NCI-H69 (cell line): ENCODE measurements at regions not wholly inside any gene's neighbourhood (a gene's known extent, or its start where the extent isn't known, plus 50 kb on each side); places are given as distances from the start of the nearest gene placed in this dataset.

Source experiments
- DNase-seq: peaks from one replicate; lab custom pipeline; 2025; lab: John Stamatoyannopoulos, UW

DNA sequence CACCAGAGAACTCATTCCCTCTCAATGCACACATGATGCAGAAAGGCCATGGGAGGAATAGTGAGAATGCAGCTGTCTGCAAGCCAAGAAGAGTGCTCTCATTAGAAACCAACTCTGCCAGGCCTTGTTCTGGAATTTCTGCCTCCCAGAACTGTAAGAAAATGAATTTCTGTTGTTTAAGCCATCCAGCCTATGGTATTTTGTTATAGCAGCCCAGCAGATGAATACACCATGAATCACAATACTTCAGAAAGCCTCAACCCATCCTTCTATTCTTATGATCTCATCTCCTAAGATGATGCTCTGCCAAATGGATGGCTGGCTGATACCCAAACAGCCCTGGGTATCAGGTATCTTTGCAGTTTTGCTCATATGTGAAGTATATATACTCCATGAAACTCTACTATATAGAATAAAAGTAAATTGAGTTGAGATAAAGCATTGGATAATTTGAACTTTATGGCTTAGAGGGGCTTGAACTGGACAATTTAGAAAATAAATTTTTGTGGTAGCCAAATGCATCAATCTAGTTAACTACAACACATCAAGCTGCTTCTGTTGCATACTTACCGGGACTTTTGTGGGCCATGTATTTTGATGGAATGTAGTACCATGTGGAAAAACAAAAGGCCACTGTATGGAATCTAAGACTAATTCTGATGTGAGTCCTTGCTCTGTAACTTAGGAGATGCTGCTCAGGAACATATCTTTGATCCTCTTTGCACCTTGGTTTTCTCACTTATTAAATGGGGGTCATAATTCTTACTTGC is 245.9 kb downstream of the HS3ST1 start:
- peak; percentile 22 for DNase-seq

DNA sequence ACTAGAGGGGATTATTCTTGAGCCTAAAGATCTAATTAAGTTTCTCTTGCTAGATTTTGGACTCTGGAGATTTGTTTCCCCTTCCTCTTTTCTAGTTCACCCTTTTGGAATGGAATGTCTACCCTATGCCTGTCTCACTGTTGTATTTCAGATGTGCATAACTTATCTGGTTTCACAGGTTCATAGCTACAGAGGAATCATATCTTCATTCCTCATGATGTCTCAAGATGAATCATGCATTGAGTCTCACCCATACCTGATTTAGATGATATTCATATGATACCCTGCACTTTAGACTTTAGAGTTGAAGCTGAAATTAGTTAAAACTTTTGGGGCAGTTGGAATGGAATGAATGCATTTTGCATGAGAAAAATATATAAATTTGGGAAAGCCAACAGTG is 246.7 kb downstream of the HS3ST1 start:
- no peak for DNase-seq

DNA sequence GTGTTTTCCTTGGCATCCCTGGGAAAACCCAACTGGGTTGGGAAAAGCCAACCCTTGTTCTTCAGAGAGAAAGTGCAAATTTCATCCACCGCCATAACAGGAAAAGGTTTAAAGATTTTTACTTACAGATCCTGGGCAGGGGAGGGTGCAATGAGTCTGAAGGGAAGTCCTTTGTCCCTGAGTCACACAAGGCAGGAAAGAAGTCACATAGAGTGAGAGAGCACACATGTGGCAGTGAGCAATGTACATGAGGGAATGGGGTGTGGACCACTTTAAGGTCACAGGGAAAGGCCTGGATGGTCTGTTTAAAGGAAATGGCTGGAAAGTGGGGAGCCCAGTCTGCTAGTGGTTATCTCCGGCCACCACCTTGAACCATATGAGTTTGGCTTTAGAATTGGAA is 248.9 kb downstream of the HS3ST1 start:
- no peak for DNase-seq

DNA sequence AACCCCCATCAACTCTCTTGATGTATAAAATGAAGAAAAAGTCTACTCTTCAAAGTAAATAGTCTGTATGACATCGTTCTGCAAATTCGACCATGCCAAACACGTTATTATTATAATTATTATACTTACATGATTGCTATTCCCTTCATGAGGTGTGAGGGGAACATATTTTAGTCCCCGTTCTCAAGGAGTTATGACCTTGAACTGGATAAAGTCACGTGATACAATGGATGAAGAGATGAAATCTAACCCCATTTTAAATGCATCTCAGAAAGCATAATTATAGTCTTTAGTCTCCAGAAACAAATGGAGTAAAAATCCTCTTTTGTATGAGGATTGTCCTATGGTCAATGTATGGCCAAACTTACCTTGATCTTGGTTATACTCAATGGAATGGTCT is 250.3 kb downstream of the HS3ST1 start:
- DNase-seq: peak; percentile 37

DNA sequence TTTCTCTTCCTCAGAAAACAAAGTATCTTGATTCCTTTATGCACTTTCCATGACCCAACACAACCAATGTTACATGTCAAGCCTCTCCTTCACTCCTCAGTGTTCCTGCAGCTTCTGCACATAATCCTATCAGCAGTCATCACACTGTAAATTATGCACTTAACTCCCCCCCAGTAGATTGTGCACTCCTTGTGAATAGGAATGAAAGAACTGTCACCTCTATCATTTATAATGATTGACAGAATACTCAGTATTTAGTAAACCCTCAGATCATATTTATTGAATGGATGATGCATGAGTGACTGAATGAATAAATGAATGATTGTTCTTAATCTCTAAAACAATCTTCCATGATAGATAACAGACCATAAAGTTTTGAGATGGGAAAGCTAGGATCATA is 253.3 kb downstream of the HS3ST1 start:
- DNase-seq: no peak

DNA sequence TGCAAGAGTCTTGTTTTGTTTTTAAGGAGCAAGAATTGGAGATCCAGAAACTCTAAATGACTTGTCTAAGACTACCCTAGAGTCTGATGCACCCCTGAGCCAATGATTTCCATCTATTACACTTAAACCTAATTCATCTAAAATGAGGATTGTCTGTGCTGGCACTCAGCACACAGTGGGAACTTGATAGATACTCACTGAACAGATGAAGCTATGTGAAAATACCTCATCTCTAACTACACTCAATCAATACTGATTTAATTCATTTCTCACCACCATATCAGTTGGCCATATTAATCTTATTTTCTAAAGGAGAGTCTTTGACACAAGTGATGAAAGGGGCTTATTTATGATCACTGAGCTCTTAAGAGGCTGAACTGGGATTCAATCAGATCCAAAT is 262.1 kb downstream of the HS3ST1 start:
- DNase-seq: no peak

DNA sequence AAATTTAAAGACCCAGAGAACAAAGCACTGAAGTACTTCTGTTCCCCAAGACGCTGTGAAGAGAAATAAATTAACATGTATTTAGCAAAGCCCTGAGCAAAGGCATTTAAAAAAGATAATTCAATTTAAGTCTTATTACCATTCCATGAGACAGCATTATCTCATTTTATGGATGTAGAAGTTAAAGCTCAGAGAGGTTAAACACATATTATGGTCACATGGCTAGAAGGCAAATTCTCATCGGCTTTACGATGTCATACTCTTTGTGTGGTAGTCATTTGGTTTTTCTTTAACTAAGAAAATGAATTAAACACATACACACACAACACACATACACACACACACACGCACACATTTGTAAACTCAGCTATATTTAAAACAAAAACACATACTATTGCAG is 262.7 kb downstream of the HS3ST1 start:
- no peak for DNase-seq

DNA sequence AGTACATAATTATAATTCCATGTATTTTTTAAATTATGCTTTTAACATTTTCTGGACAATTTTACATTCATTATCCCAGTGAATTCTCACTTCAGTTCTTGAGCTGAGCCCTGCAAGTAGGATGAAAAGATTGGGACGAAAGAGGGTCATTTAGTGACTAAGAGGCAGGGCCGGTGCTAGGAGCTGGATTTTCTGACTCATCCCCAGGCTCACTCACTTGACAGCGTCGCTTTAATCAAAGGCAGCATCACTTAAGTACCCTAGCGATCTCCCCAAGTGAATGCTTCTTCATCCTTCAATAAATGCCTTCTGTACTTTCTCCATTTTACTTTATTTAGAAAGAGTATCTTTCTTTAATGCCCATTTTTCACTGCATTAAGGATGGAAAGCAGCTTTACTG is 263.6 kb downstream of the HS3ST1 start:
- DNase-seq: no peak

DNA sequence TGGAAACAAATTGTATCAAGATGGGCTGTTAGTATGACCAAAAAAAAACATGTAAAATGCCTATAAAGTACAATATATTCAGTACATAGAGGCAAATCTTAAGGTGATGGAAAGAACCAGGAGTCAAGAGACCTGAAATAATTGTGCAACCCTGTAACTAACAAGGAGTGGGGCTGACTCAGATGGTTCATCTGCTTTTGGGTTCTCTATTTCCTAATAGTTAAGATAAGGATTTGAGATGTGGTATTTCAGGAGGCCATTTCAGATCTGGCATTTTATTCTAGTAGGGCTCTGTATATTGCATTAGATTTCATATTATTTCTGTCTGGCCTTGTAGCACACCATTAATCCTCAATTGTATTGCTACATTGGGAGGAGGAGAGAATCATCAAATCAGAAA is 268.4 kb downstream of the HS3ST1 start:
- no peak for DNase-seq

DNA sequence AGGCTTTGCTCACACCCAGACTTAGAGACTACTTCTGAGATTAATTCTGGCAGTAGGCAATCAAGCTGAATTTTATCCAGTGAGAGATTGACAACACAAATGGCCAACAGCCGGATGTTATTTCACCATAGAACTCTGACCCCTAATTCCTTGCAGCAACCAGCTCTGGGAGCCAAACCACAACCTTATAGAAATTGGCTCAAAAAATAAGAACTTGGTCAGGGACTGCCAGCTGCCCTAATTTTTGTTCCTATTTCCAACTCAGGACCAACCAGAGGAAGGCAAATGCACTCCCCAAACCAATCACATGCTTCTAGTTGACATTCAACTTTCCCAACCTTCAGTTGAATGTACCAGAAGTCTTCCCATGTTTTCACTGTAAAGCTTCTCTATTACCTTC is 269.7 kb downstream of the HS3ST1 start:
- no peak for DNase-seq

DNA sequence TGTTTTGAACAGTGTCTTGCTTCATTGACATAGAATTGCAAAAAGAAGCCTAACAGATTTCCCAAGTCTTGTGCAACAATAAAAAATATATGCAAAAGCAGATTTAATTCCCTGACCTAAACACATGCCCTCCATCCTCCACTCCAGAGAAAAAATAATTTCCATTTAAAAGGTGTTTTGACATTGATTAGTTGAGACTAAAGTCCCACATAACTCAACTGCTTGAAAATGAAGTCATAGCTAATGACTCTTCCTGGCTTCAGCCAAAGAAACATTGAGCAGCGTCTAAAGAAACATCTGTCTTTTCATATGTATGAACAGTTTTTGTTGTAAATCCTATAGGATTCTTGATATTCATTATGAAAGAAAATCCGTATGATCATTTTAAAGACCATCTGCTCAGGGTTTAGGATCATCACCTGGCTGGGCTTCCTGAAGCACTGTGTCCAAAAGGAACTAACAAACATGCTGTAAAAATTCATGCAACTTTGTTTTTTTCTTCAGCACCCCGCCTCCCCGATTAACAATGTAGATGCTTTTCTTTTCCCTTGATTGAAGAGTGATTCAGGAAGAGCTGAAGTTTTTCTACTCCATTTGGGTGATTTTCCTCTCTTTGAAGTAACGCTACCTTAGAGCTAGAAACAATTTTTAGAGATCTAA is 273.4 kb downstream of the HS3ST1 start:
- peak; percentile 17 for DNase-seq

DNA sequence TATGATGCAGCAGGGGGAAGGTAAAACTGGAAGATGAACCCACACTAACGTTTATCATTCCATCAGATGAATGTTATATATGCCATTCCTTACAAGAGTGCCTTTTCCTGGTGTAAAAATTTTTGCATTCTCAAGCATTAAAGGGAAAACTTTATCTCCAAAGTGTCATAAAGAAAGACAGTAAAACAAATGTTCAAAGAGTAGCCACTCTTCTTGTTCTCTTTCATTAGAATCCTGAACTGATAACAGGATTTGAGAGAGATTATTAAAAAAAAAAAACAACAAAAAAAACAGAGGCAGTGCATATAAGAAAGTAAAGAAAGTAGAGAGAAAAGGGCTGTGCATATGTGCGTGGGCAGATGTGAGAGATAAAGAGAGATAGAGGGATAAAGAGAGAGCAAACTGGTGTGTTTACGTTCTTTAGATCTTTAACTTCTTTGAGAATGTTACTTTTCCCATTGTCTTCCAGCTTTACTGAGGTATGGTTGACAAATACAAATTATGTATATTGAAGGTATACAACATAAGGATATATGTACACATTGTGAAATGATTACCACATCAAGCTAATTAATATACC is 275.4 kb downstream of the HS3ST1 start:
- DNase-seq: no peak

DNA sequence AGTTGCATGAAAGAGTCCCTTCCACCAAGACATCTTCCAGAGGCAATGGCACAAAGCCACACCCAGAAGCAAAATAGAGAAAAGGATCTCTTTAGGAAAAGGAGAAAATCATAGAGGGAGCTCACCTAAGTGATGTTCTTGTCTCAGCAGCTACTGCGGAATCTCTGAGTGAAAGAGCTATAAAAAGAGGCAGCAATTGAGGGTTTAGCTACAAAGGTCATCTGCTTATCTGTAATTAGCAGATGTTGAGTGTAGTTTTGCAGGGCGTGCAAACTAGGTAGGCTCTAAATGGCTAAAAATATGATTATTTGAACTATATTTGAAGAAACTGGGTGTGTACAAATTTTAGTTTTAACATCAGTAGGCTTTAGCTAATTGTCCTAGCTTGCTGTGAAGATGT is 276.0 kb downstream of the HS3ST1 start:
- peak; percentile 79 for DNase-seq

DNA sequence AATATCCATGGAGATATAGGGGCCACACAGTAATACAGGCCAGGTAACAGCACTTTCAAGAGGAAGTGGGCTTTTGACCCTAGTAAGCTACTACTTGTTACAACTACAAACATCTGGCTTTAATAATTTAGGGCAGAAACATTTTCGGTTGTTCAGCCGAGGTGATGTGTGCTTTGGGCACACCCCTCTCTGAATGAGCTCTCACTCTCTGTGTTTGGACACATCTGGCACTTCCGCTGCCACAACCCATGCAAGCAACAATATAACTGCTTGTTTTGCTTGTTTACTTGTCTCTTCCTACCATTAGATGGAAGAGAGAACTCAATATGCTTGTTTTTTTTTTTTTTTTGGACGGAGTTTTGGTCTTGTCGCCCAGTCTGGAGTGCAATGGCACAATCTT is 277.2 kb downstream of the HS3ST1 start:
- peak; percentile 60 for DNase-seq

DNA sequence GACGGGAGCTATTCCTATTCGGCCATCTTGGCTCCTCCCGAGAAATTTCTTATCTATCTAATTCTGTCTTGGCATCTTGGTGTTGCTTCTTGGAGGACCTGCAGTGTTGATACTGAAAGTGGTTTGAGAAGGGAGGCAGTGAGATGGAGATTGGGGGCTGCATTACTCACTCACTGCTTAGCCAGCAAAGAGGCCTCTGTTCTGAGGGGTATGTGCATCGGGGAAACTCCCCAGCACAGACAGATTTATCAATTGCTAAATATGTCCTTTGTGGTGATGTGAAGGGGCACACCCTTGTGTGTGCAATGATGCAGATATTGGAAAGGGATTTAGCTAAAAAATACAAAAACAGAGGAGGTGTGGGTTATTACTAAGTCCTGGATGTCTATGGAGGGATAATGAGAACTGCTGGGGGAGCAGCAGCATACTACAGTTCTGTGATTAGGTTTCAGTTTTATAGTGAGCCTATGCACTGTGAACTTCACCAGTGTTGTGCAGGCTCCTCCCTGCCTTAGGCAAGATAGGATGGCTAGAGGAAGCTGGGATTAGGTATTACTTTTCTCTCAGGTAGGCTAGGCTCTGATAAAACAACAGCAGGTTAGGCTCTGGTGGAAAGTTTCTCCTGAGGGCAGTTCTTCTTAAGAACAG is 279.0 kb downstream of the HS3ST1 start:
- peak; percentile 62 for DNase-seq

DNA sequence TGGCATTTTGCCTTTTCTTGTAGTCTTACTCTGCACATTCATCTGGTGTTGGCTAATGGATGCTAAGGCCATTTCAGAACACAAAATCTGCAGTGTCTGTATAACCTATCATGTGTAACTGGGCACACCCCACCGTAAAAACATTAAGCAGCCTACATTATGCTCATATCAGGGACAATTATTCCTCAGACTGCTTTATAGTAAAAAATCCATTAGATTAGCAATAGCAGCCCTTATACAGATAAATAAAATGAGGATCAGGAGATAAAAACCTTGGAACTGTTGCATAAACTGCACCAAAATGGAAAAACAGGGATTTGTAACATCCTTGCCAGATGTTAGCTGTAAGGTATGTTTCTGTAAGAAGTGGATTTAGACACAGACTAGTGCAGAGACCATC is 288.8 kb downstream of the HS3ST1 start:
- no peak for DNase-seq

DNA sequence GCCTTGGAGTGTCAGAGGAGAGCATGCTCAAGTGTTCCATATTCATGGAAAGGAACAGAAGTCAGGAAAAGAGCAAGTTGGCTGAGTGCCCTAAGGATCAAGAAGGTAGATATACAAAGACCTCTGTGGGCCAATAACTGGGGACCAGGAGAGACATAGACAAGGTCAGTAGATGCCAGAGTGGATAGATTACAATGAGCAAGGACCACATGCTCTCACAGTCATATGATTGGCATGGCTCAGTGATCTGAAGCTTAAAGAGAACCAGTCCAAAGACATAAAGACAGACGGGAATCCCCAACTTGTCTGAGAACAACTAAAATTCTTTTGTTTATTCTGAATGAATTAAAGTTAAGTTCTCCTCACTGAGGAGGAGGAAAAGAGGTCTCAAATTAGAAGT is 289.7 kb downstream of the HS3ST1 start:
- DNase-seq: no peak

DNA sequence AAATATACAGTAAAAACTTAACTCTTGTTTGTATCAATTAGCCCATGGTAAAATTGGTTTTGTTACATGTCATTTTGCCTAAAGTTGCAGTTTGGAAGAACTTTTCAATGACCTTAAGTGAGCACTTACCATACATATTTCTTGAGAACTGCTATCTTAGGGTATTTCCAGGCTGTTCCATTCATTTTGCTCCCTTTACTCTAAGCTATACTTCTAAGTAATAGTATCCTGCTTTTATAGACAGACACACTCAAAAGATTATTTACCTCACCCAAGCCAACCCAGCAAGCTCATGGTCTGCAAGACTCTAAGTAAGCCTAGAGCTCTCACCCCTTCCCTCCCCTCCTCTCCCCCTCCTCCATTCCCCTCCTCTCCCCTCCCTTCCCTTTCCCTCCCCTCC is 294.0 kb downstream of the HS3ST1 start:
- no peak for DNase-seq

DNA sequence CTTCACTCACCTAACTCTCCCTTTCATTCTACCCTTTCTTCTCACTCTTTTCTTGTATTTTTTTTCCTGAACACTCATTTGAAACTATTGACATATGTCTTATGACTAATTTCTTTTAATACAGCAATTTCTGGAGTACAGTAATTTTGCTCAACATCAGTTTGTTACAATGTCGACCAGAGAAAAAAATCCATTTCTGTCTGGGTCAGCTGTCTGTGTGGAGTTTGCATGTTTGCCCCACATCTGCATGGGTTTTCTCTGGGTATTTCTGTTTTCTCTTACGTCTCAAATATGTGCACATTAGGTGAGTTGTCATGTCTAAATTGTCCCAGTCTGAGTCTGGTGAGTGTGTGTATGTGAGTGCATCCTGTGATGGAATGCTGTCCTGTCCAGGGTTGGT is 294.8 kb downstream of the HS3ST1 start:
- DNase-seq: no peak

DNA sequence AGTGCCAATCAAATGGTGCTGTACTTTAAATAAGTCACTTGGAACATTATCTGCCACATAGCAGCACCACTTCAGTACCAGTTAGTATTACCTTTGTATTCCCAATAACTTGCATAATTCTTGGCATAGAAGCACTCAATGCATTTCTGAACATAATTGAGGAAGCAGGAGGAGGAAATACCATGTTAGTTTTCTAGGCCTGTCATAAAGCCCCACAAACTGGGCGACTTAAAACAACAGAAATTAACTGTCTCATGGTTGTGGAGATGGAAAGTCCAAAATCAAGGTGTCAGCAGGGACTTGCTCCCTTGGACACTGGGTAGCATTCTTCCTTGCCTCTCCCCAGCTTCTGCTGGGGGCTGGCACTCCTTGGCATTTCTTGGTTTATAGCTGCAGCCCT is 296.2 kb downstream of the HS3ST1 start:
- no peak for DNase-seq

DNA sequence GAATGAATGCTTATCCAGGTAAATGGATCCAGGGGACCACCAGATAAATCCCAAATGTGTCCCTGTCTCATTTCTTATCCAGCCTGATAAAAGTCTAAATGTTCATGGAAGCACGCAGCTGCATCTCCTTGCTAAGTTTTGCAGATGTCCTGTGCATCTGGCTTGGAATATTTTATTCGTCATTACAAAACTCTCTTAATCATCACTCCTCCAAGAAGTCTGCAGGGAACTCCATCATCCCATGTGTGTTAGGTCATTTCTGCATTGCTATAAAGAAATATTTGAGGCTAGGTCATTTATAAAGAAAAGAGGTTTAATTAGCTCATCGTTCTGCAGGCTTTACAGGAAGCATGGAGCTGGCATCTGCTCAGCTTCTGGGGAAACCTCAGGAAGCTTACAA is 297.2 kb downstream of the HS3ST1 start:
- no peak for DNase-seq

DNA sequence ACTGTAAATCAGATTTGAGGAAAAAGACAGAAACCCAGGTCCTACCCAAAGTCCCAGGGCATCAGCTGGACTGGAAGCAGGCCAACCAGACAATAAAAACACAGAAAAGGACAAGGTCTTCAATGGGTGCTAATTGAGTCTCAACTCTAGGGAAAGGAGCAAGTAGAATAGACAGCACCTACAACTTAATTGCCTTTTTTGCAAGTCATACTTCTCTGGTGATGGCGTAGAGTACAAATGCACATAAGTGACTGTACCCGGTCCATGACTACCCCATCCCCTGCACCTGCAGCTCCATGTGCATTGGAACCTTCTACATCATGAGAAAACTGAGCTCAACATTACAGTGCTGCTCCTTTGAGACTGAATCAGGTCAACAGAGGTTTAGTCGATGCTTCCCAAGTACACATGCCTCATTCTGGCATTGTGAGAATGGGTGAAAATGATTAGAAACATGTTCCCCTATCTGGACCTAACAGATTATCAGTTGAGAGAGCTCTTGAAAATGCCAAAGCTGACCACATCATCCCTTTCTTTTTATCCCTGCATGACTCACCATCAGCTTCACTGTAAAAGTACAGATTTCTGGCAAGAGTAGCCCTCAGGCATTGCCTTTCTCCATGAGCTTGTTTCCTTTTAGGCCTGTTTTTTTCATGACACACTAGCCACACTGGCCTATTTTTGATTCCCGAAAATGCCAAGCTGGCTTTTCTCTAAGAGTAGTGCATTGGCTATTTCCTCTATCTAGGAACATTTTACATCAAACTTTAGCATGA is 298.3 kb downstream of the HS3ST1 start:
- no peak for DNase-seq
